GM11168 (cell line): ENCODE measurements at regions not wholly inside any gene's neighbourhood (a gene's known extent, or its start where the extent isn't known, plus 50 kb on each side); places are given as distances from the start of the nearest gene placed in this dataset.
"Not testable (repeated sequence)": the region's sequence is repeated elsewhere in the genome, so short reads cannot be mapped to it uniquely, and the experiment has no call there.

Experiments used
- in situ Hi-C: fragments of 300-500 bp; cut with MboI; formaldehyde crosslinking; loops from one replicate; pipeline ENCODE4 v1.12.0; 2022; ENCODE audit warnings: low sequenced_read_pairs; ENCODE audit not compliant: unreplicated experiment

GRCh38 chr17:70414300-70414699 is 245.0 kb downstream of the KCNJ2 start:
- in situ Hi-C loops = no loop called here

DNA sequence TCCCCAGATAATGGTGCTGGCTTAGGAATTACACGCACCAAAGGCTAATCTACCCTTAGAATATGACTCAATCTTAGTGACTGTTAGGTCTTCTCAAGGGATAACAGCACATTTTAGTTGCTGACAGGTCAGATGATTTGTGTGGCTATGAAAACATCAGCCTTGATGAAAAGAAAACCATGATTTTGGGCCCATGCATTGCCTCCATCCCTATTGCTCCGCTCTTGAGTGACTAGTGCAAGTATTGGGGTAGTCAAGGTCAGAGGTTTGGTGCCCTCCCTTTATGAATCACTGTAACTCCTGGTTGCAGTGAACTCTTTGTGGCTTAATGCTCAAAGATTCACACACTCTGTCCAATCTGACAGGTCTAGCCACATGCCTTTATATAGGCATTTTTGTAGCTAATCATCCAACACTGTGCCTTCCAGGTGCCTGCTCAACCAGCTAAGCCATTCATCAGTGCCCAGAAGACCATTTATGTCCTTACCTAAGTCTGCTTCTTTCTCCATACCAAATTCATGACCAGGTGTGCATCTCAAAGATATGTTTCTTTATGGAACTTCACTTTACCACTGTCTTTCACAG is 251.6 kb downstream of the KCNJ2 start:
- in situ Hi-C loops = no loop called here

- in situ Hi-C loops = no loop called here
Observed at GRCh38 chr17:70422862-70423261, 253.5 kb downstream of the KCNJ2 start.

- in situ Hi-C loops = no loop called here
Observed at GRCh38 chr17:70423562-70423961, 254.2 kb downstream of the KCNJ2 start.

GRCh38 chr17:70426752-70427151 is 257.4 kb downstream of the KCNJ2 start:
- in situ Hi-C loops = no loop called here

DNA sequence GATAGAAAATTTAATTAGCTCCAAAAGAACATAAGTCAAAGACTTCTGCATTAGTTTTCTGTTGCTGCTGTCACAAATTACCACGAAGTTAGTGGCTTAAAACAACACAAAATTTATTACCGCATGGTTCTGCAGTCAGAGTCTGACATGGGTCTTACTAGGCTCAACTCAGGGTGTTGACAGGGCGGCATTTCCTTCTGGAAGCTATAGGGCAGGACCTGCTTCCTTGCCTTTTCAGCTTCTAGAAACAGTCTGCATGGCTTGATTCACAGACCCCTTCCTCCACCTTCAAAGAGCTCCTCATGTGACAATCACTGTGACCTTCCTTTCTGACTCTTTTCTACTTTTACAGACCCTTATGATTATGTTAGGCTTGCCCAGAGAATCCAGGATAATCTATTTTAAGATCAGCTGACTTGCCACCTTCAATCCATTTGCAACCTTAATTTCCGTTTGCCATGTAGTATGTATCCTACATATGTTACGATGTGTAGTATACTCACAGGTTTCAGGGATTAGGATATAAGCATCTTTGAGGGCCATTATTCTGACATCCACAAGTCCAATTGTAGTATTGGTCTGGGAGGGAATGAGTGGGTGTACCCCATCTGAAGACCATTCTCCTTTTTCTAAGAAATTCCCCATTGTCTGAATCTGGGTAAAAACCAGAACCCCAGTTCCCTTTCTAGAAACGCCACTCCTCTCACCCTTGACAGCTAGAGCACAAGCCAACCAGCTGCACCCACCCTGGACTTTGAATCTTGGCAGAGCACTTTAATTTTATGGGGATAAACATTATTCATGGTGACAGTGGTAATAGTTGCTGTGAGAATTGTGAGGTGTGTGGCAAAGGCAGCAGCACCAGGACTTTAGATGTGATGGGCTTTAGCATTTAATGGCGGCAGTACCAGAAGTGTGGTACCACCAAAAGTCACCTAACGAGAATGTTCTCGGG is 265.5 kb downstream of the KCNJ2 start:
- in situ Hi-C loops = no loop called here

- in situ Hi-C loops = no loop called here
Observed at GRCh38 chr17:70437656-70438055, 268.3 kb downstream of the KCNJ2 start.

GRCh38 chr17:70446446-70446845 is 277.1 kb downstream of the KCNJ2 start:
- in situ Hi-C loops = no loop called here

GRCh38 chr17:70447588-70447987 is 278.3 kb downstream of the KCNJ2 start:
- in situ Hi-C loops = no loop called here

DNA sequence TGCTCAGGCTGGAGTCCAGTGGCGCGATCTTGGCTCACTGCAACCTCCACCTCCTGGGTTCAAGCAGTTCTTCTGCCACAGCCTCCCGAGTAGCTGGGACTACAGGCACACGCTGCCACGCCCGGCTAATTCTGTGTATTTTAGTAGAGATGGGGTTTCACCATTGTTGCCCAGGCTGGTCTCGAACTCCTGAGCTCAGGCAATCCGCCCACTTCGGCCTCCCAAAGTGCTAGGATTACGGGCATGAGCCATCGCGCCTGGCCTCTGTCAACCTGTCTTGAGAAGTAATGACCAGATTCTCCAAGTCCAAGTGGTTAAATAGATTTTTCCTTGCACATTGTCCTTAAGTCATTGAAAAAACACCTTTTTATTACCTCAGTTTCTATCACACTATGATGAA is 283.7 kb downstream of the KCNJ2 start:
- in situ Hi-C loops = not testable (repeated sequence)

DNA sequence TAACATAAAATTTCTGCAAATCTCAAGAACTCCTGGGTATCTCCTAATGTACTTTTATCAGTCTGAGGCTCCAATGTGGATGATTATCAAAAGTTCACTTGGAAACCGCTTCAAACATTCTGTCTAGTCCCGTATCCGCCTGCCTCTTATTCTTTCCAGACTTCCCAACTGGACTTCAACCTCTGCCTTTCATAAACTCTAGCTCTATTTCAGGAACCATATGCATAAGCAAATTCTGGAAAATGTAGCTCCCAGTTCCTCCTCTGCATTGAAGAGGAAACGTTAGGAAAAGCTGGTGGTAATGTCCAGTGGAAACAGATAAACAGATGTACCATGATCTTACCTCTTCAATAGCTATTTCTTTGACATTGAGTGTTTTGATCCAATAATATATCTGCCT is 285.0 kb downstream of the KCNJ2 start:
- in situ Hi-C loops = no loop called here

DNA sequence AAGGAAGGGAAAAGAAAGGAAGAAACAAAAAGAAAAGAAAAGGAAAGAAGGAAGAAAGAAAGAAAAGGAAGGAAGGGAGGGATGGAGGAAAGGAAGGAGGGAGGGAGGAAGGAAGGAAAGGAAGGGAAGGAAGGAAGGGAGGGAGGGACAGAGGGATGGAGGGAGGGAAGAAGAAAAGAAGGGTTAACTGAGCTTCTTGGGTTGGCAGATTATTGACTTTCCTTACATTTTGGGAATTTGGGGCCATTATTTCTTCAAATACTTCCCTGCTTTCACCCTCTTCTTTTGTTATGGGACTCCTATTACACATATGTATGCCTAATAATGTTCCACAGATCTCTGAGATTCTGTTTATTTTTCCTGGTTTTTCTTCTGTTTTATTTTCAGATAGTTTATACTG is 285.6 kb downstream of the KCNJ2 start:
- in situ Hi-C loops = no loop called here

DNA sequence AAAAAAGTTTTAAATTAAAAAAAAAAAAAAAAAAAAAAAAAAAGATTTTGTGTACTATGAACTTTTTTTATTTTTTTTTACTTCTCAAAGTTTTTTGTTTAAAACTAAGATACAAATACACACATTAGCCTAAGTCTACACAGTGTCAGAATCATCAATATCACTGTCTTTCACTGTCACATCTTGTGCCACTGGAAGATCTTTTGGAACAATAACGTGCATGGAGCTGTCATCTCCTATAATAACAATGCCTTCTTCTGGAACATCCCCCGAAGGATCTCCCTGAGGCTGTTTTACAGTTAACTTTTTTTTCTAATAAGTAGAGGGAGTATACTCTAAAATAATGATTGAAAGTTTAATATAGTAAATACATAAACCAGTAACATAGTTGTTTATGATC is 295.7 kb downstream of the KCNJ2 start:
- in situ Hi-C loops = no loop called here

GRCh38 chr17:70468661-70469060 is 299.3 kb downstream of the KCNJ2 start:
- in situ Hi-C loops = no loop called here

DNA sequence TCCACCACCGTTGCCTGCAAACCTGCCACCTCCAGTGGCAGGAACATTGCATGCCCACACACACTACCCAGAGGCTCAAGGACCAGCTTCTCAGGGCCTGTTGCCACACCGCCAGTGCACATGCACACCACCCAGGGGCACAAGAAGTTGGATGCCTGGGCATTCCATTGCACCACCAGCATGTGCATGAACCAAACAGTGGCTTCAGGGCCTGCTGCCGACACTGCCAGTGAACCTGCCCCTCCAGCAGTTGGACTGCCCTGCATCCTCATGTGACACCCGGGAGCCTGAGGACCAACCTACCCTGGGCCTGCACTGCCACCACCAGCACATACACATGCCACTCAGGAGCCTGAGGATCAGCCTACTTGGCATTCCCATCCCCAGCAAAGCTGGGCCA is 303.7 kb downstream of the KCNJ2 start:
- in situ Hi-C loops = no loop called here

GRCh38 chr17:70476368-70476767 is 307.0 kb downstream of the KCNJ2 start:
- in situ Hi-C loops = no loop called here

DNA sequence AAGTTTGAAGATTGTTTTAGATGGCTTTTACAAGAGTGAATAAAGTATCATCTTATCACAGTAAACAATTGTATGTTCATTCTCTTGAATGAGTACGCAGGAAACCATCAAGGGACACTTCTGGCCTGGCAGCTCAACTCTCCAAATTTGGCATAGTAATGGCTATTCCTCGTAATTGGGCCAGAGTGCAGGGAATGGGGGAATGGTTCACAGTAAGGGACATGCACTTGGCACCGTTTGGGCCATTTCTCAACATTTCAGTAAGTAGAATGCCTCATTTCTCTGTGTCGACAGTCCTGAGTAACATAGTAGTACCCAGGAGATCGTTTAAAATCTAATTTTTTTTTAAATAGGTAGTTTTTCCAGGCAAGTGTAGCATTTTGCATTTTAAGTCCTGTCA is 309.6 kb downstream of the KCNJ2 start:
- in situ Hi-C loops = no loop called here

- in situ Hi-C loops = no loop called here
Observed at GRCh38 chr17:70479779-70480178, 310.4 kb downstream of the KCNJ2 start.

GRCh38 chr17:70483624-70484023 is 314.3 kb downstream of the KCNJ2 start:
- in situ Hi-C loops = no loop called here

GRCh38 chr17:70484050-70484449 is 314.7 kb downstream of the KCNJ2 start:
- in situ Hi-C loops = no loop called here

DNA sequence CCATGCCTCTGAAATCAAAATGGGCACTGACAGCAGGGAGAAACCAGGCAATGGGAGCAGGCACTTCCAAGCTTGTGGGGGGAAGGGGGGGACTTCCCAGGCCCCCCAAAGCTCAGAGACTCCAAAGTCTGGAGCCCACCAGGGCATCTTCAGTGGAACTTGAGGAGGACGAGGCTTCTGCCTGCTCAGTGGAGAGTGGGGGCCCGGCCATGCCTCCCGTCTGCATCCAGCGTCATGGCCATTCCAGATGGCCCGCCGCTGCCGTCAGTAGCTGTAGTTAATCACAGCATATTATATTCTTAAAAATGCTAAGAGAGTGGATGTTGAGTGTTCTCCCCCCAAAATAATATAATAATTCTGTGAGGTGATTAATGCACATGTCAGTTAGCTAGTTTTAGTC is 315.2 kb downstream of the KCNJ2 start:
- in situ Hi-C loops = no loop called here

GRCh38 chr17:70492368-70492767 is 323.0 kb downstream of the KCNJ2 start:
- in situ Hi-C loops = no loop called here
